Mesenchymal stem cell (in vitro differentiated cells and primary cell): ENCODE measurements at regions not wholly inside any gene's neighbourhood (a gene's known extent, or its start where the extent isn't known, plus 50 kb on each side); places are given as distances from the start of the nearest gene placed in this dataset.
"Not testable (repeated sequence)": the region's sequence is repeated elsewhere in the genome, so short reads cannot be mapped to it uniquely, and the experiment has no call there.

Experiments
- DNase-seq: peaks from one replicate; pipeline ENCODE4 v3.0.0-alpha.2; 2013
- H2AFZ ChIP-seq: one replicate; pipeline ENCODE4 v1.6.1; 2013; ENCODE audit warnings: low read depth, mild to moderate bottlenecking, control low read depth, inconsistent platforms, low read length, moderate library complexity
- H2AK5ac ChIP-seq: 2 replicates; pipeline ENCODE4 v1.6.1; 2013; ENCODE audit warnings: low read length, moderate library complexity, mild to moderate bottlenecking, inconsistent platforms; ENCODE audit not compliant: severe bottlenecking
- H2BK120ac ChIP-seq: one replicate; pipeline ENCODE4 v1.6.1; 2013; ENCODE audit warnings: low read depth, mild to moderate bottlenecking, inconsistent platforms, low read length, moderate library complexity
- H2BK12ac ChIP-seq, 2 experiments: one replicate each; pipeline ENCODE4 v1.6.1; 2013; ENCODE audit warnings: inconsistent platforms in 2 of 2, low read length in 2 of 2, mild to moderate bottlenecking in 2 of 2, moderate library complexity in 2 of 2, control low read depth in 1 of 2
- H2BK15ac ChIP-seq: one replicate; pipeline ENCODE4 v1.6.1; 2013; ENCODE audit warnings: mild to moderate bottlenecking, low read depth, inconsistent platforms; ENCODE audit not compliant: poor library complexity, severe bottlenecking
- H2BK5ac ChIP-seq: 2 replicates; pipeline ENCODE4 v1.6.1; 2013; ENCODE audit warnings: low read depth, mild to moderate bottlenecking, low read length, control low read depth, inconsistent platforms; ENCODE audit not compliant: poor library complexity, severe bottlenecking
- H3K14ac ChIP-seq, 2 experiments: one replicate each; pipeline ENCODE4 v1.6.1; 2013; ENCODE audit warnings: inconsistent platforms in 2 of 2, low read length in 2 of 2, control low read depth in 1 of 2, mild to moderate bottlenecking in 1 of 2, moderate library complexity in 1 of 2
- H3K18ac ChIP-seq, 2 experiments: one replicate each; pipeline ENCODE4 v1.6.1; 2013; ENCODE audit warnings: inconsistent platforms in 2 of 2, low read length in 2 of 2, control low read depth in 1 of 2, low read depth in 1 of 2, mild to moderate bottlenecking in 1 of 2
- H3K23ac ChIP-seq, 2 experiments: one replicate each; pipeline ENCODE4 v1.6.1; 2013; ENCODE audit warnings: inconsistent platforms in 2 of 2, low read length in 2 of 2, mild to moderate bottlenecking in 2 of 2, moderate library complexity in 2 of 2, control low read depth in 1 of 2
- H3K27ac ChIP-seq: 2 replicates; pipeline ENCODE4 v1.5.1; 2013; ENCODE audit warnings: mild to moderate bottlenecking, moderate library complexity, low read length, control low read depth, inconsistent platforms; ENCODE audit not compliant: poor library complexity, severe bottlenecking
- H3K27me3 ChIP-seq, 2 experiments: 2 replicates each; pipeline versions ENCODE4 v1.6.1 to v1.7.0; 2013; ENCODE audit warnings: low read length in 2 of 2, mild to moderate bottlenecking in 2 of 2, moderate library complexity in 2 of 2, control low read depth in 1 of 2, inconsistent platforms in 1 of 2; ENCODE audit not compliant: control insufficient read depth in 1 of 2, insufficient read depth in 1 of 2
- H3K36me3 ChIP-seq, 2 experiments: 2 replicates each; pipeline versions ENCODE4 v1.6.1 to v1.7.0; 2013; ENCODE audit warnings: low read length in 2 of 2, control low read depth in 1 of 2, inconsistent platforms in 1 of 2, low read depth in 1 of 2, mild to moderate bottlenecking in 1 of 2; ENCODE audit not compliant: insufficient read depth in 2 of 2, control insufficient read depth in 1 of 2
- H3K4ac ChIP-seq, 2 experiments: one replicate each; pipeline ENCODE4 v1.6.1; 2013; ENCODE audit warnings: inconsistent platforms in 2 of 2, low read length in 2 of 2, mild to moderate bottlenecking in 2 of 2, moderate library complexity in 2 of 2, control low read depth in 1 of 2, low read depth in 1 of 2
- H3K4me1 ChIP-seq: 2 replicates; pipeline ENCODE4 v1.6.1; 2013; ENCODE audit warnings: low read depth, low read length, control low read depth; ENCODE audit not compliant: control insufficient read depth, insufficient read depth
- H3K4me2 ChIP-seq: 2 replicates; pipeline ENCODE4 v1.6.1; 2013; ENCODE audit warnings: low read length, mild to moderate bottlenecking, inconsistent platforms; ENCODE audit not compliant: poor library complexity, severe bottlenecking
- H3K4me3 ChIP-seq, 2 experiments: 2 replicates each; pipeline versions ENCODE4 v1.5.1 to v1.7.0; 2013; ENCODE audit warnings: low read length in 2 of 2, mild to moderate bottlenecking in 2 of 2, control low read depth in 1 of 2, low read depth in 1 of 2; ENCODE audit not compliant: insufficient read depth in 1 of 2
- H3K79me1 ChIP-seq: replicated peaks from 2 replicates; pipeline ENCODE4 v1.6.1; 2013; ENCODE audit warnings: mild to moderate bottlenecking, control low read depth, low read length, inconsistent platforms; ENCODE audit not compliant: poor library complexity, severe bottlenecking
- H3K9ac ChIP-seq: 2 replicates; pipeline ENCODE4 v1.7.0; 2013; ENCODE audit warnings: mild to moderate bottlenecking, low read length, moderate library complexity
- H3K9me3 ChIP-seq: 2 replicates; pipeline ENCODE4 v1.7.0; 2013; ENCODE audit warnings: mild to moderate bottlenecking, low read length; ENCODE audit not compliant: control insufficient read depth
- H4K8ac ChIP-seq: one replicate; pipeline ENCODE4 v1.6.1; 2013; ENCODE audit warnings: inconsistent platforms, mild to moderate bottlenecking, low read length, moderate library complexity
- H4K91ac ChIP-seq: one replicate; pipeline ENCODE4 v1.6.1; 2013; ENCODE audit warnings: mild to moderate bottlenecking, low read length, inconsistent platforms
- WGBS: methylation state at CpG from one replicate; pipeline ENCODE4 v1.1.7; 2013; ENCODE audit warnings: mixed read lengths; 5-methylcytosine and 5-hydroxymethylcytosine counted together

GRCh38 chr1:146310579-146310978 lies 81.8 kb upstream of the NOTCH2NLA start:
- H4K91ac ChIP-seq, H4K8ac ChIP-seq, H2BK12ac ChIP-seq, H3K4me2 ChIP-seq, H3K27me3 ChIP-seq, H3K36me3 ChIP-seq, H2BK5ac ChIP-seq, H2BK15ac ChIP-seq, DNase-seq, H3K4ac ChIP-seq, H3K9ac ChIP-seq, H3K9me3 ChIP-seq, H3K23ac ChIP-seq, H2BK120ac ChIP-seq, H3K4me1 ChIP-seq, H3K18ac ChIP-seq, H2AK5ac ChIP-seq, H2AFZ ChIP-seq, H3K79me1 ChIP-seq, H3K4me3 ChIP-seq, H3K27ac ChIP-seq, H3K14ac ChIP-seq: not testable (repeated sequence)

- H3K4me1 ChIP-seq, H4K8ac ChIP-seq, H3K4me2 ChIP-seq, H3K27me3 ChIP-seq, H2AFZ ChIP-seq, DNase-seq, H2BK5ac ChIP-seq, H3K4ac ChIP-seq, H3K18ac ChIP-seq, H2BK120ac ChIP-seq, H2BK12ac ChIP-seq, H2BK15ac ChIP-seq, H3K27ac ChIP-seq, H3K4me3 ChIP-seq, H2AK5ac ChIP-seq, H3K79me1 ChIP-seq, H3K9ac ChIP-seq, H4K91ac ChIP-seq, H3K9me3 ChIP-seq, H3K14ac ChIP-seq, H3K23ac ChIP-seq, H3K36me3 ChIP-seq: not testable (repeated sequence)
- WGBS: no CpG with 5 or more reads among the region's 1 CpG
Measured at GRCh38 chr1:146309427-146309826, 80.6 kb upstream of the NOTCH2NLA start.

GRCh38 chr1:146308892-146309291 lies 80.1 kb upstream of the NOTCH2NLA start:
- 100% methylated on average over 1 of the region's 1 CpG for WGBS
- not testable (repeated sequence) for H3K4me1 ChIP-seq, H3K4me2 ChIP-seq, H3K23ac ChIP-seq, H3K9me3 ChIP-seq, H3K4me3 ChIP-seq, H3K9ac ChIP-seq, H2BK5ac ChIP-seq, H4K8ac ChIP-seq, H3K79me1 ChIP-seq, H2AFZ ChIP-seq, H2BK120ac ChIP-seq, H3K14ac ChIP-seq, H3K4ac ChIP-seq, H3K18ac ChIP-seq, H2BK12ac ChIP-seq, H3K27ac ChIP-seq, H3K27me3 ChIP-seq, H2AK5ac ChIP-seq, DNase-seq, H4K91ac ChIP-seq, H3K36me3 ChIP-seq, H2BK15ac ChIP-seq

GRCh38 chr1:146308152-146308551 lies 79.3 kb upstream of the NOTCH2NLA start:
- peak overlapping the region; percentile 76 for H3K27ac ChIP-seq
- not testable (repeated sequence) for H3K4me3 ChIP-seq, H3K14ac ChIP-seq, H2BK12ac ChIP-seq, H3K23ac ChIP-seq, H3K9me3 ChIP-seq, H2AFZ ChIP-seq, DNase-seq, H3K4ac ChIP-seq, H3K4me1 ChIP-seq, H4K8ac ChIP-seq, H3K9ac ChIP-seq, H3K18ac ChIP-seq, H4K91ac ChIP-seq, H3K79me1 ChIP-seq, H3K4me2 ChIP-seq, H3K36me3 ChIP-seq, H2BK120ac ChIP-seq, H2BK15ac ChIP-seq, H3K27me3 ChIP-seq, H2BK5ac ChIP-seq, H2AK5ac ChIP-seq
- no CpG with 5 or more reads among the region's 5 CpGs for WGBS
